ENCODE measurements at regions not wholly inside any gene's neighbourhood (a gene's known extent, or its start where the extent isn't known, plus 50 kb on each side); places are given as distances from the start of the nearest gene placed in this dataset.

- no peak for TF ChIP-seq CTCF (IDR thresholded peaks at IDR 0.05 in 4 of 5, conservative IDR thresholded peaks at IDR 0.05 in 1 of 5)
- no peak for TF ChIP-seq POLR2A (IDR thresholded peaks at IDR 0.05)
Measured at GRCh38 chr5:61731267-61731945, 399.3 kb downstream of the ZSWIM6 start.

Measured in gastrocnemius medialis (tissue), 4 donors.